ENCODE measurements at regions not wholly inside any gene's neighbourhood (a gene's known extent, or its start where the extent isn't known, plus 50 kb on each side); places are given as distances from the start of the nearest gene placed in this dataset.
"Not testable (repeated sequence)": the region's sequence is repeated elsewhere in the genome, so short reads cannot be mapped to it uniquely, and the experiment has no call there.

GRCh38 chr9:85814800-85815199 lies 73.0 kb upstream of the AGTPBP1 start:
- BruUV-seq (replicated peaks); CTCF ChIA-PET (ENCODE audit: unreplicated experiment); H3K4me2 ChIP-seq (ENCODE audit: low read length); DNase-seq (ENCODE audit: low spot score); H3K9me3 ChIP-seq (ENCODE audit: low read length); intact Hi-C loops (cut with micrococcal nuclease; ENCODE audit: unreplicated experiment); POLR2A ChIA-PET; H3K27ac ChIP-seq (ENCODE audit: low read depth, low read length, poor library complexity, severe bottlenecking); H2AFZ ChIP-seq (ENCODE audit: low read length); H3K4me3 ChIP-seq (ENCODE audit: low read depth, low read length, poor library complexity, severe bottlenecking); H3K36me3 ChIP-seq (ENCODE audit: insufficient read depth, low read length); H3K4me1 ChIP-seq (ENCODE audit: insufficient read depth, low read length, poor library complexity, severe bottlenecking); H4K20me1 ChIP-seq (ENCODE audit: insufficient read depth, low read length); H3K79me2 ChIP-seq (ENCODE audit: insufficient read depth, low read depth, low read length); H3K9me2 ChIP-seq (ENCODE audit: insufficient read depth, low read length): not testable (repeated sequence)

GRCh38 chr9:85818971-85819370 lies 77.2 kb upstream of the AGTPBP1 start:
- peak; percentile 30 for DNase-seq (ENCODE audit: low spot score)
- CTCF ChIA-PET (ENCODE audit: unreplicated experiment); H3K27ac ChIP-seq (ENCODE audit: low read depth, low read length, poor library complexity, severe bottlenecking); H3K9me3 ChIP-seq (ENCODE audit: low read length); H3K36me3 ChIP-seq (ENCODE audit: insufficient read depth, low read length); H3K4me3 ChIP-seq (ENCODE audit: low read depth, low read length, poor library complexity, severe bottlenecking); H2AFZ ChIP-seq (ENCODE audit: low read length); H3K79me2 ChIP-seq (ENCODE audit: insufficient read depth, low read depth, low read length); H3K9me2 ChIP-seq (ENCODE audit: insufficient read depth, low read length); H4K20me1 ChIP-seq (ENCODE audit: insufficient read depth, low read length); H3K4me1 ChIP-seq (ENCODE audit: insufficient read depth, low read length, poor library complexity, severe bottlenecking); H3K4me2 ChIP-seq (ENCODE audit: low read length); BruUV-seq (replicated peaks); intact Hi-C loops (cut with micrococcal nuclease; ENCODE audit: unreplicated experiment): not testable (repeated sequence)
- TF ChIP-seq CTCF (conservative IDR thresholded peaks at IDR 0.05; ENCODE audit: low read length): peak; percentile 68
- POLR2A ChIA-PET: interaction anchor here (0.7 to 1.1 kb wide), 2 partner anchors 122 to 207 kb away, joined by 3 read pairs; partner anchors contain the start of gene NAA35

GRCh38 chr9:85820598-85820997 lies 78.8 kb upstream of the AGTPBP1 start:
- H2AFZ ChIP-seq (ENCODE audit: low read length); H4K20me1 ChIP-seq (ENCODE audit: insufficient read depth, low read length); H3K4me3 ChIP-seq (ENCODE audit: low read depth, low read length, poor library complexity, severe bottlenecking); H3K4me1 ChIP-seq (ENCODE audit: insufficient read depth, low read length, poor library complexity, severe bottlenecking); H3K9me3 ChIP-seq (ENCODE audit: low read length); H3K27ac ChIP-seq (ENCODE audit: low read depth, low read length, poor library complexity, severe bottlenecking); H3K9me2 ChIP-seq (ENCODE audit: insufficient read depth, low read length); intact Hi-C loops (cut with micrococcal nuclease; ENCODE audit: unreplicated experiment); BruUV-seq (replicated peaks); H3K4me2 ChIP-seq (ENCODE audit: low read length); H3K36me3 ChIP-seq (ENCODE audit: insufficient read depth, low read length); POLR2A ChIA-PET; H3K79me2 ChIP-seq (ENCODE audit: insufficient read depth, low read depth, low read length); CTCF ChIA-PET (ENCODE audit: unreplicated experiment); DNase-seq (ENCODE audit: low spot score): not testable (repeated sequence)

- H3K36me3 ChIP-seq (ENCODE audit: insufficient read depth, low read length); intact Hi-C loops (cut with micrococcal nuclease; ENCODE audit: unreplicated experiment); H3K79me2 ChIP-seq (ENCODE audit: insufficient read depth, low read depth, low read length); H4K20me1 ChIP-seq (ENCODE audit: insufficient read depth, low read length); H3K4me2 ChIP-seq (ENCODE audit: low read length); BruUV-seq (replicated peaks); H3K9me2 ChIP-seq (ENCODE audit: insufficient read depth, low read length); H3K27ac ChIP-seq (ENCODE audit: low read depth, low read length, poor library complexity, severe bottlenecking); CTCF ChIA-PET (ENCODE audit: unreplicated experiment); H2AFZ ChIP-seq (ENCODE audit: low read length); POLR2A ChIA-PET; H3K4me3 ChIP-seq (ENCODE audit: low read depth, low read length, poor library complexity, severe bottlenecking); DNase-seq (ENCODE audit: low spot score); H3K4me1 ChIP-seq (ENCODE audit: insufficient read depth, low read length, poor library complexity, severe bottlenecking); H3K9me3 ChIP-seq (ENCODE audit: low read length): not testable (repeated sequence)
- peak; percentile 38; the same call in 1 of the 2 replicates for TF ChIP-seq CTCF (conservative IDR thresholded peaks at IDR 0.05; ENCODE audit: low read length)
Measured at GRCh38 chr9:85824949-85825348, 83.2 kb upstream of the AGTPBP1 start.

- H3K9me2 ChIP-seq (ENCODE audit: insufficient read depth, low read length); H2AFZ ChIP-seq (ENCODE audit: low read length); intact Hi-C loops (cut with micrococcal nuclease; ENCODE audit: unreplicated experiment); H3K4me3 ChIP-seq (ENCODE audit: low read depth, low read length, poor library complexity, severe bottlenecking); BruUV-seq (replicated peaks); CTCF ChIA-PET (ENCODE audit: unreplicated experiment); DNase-seq (ENCODE audit: low spot score); H3K27ac ChIP-seq (ENCODE audit: low read depth, low read length, poor library complexity, severe bottlenecking); H4K20me1 ChIP-seq (ENCODE audit: insufficient read depth, low read length); H3K79me2 ChIP-seq (ENCODE audit: insufficient read depth, low read depth, low read length); H3K9me3 ChIP-seq (ENCODE audit: low read length); H3K4me2 ChIP-seq (ENCODE audit: low read length); H3K36me3 ChIP-seq (ENCODE audit: insufficient read depth, low read length); H3K4me1 ChIP-seq (ENCODE audit: insufficient read depth, low read length, poor library complexity, severe bottlenecking): not testable (repeated sequence)
- POLR2A ChIA-PET: interaction anchor here (0.6 kb wide), 1 partner anchor 556 kb away, joined by 4 read pairs; no protein-coding TSS in a partner anchor
Measured at GRCh38 chr9:85834591-85834990, 92.8 kb upstream of the AGTPBP1 start.

All from OCI-LY7 (cell line).